LoVo (cell line): ENCODE measurements at regions not wholly inside any gene's neighbourhood (a gene's known extent, or its start where the extent isn't known, plus 50 kb on each side); places are given as distances from the start of the nearest gene placed in this dataset.

Experiments used
- DNase-seq: peaks from one replicate; pipeline ENCODE4 v3.0.0-alpha.2; 2016; ENCODE audit warnings: low spot score

GRCh38 chr10:88205842-88206446 lies 342.5 kb downstream of the PTEN start:
- no peak for DNase-seq

DNA sequence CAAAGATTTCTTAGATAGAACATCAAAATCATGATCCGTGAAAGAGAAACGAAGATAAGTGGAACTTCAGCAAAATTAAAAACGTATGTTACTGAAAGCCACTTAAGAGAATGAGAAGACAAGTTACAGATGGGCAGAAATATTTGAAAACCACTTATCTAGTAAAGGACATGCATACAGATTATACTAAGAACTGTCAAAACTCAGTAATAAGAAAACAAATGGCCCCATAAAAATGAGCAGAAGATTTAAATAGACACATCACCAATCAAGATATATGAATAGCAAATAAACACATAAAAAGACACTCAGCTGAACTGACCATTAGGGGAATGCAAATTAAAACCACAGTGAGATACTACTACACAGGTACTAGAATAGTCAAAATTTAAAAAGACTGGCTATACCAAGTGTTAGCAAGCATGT lies 343.7 kb downstream of the PTEN start:
- no peak for DNase-seq

- no peak for DNase-seq
Measured at GRCh38 chr10:88209231-88209630, 345.8 kb downstream of the PTEN start.

DNA sequence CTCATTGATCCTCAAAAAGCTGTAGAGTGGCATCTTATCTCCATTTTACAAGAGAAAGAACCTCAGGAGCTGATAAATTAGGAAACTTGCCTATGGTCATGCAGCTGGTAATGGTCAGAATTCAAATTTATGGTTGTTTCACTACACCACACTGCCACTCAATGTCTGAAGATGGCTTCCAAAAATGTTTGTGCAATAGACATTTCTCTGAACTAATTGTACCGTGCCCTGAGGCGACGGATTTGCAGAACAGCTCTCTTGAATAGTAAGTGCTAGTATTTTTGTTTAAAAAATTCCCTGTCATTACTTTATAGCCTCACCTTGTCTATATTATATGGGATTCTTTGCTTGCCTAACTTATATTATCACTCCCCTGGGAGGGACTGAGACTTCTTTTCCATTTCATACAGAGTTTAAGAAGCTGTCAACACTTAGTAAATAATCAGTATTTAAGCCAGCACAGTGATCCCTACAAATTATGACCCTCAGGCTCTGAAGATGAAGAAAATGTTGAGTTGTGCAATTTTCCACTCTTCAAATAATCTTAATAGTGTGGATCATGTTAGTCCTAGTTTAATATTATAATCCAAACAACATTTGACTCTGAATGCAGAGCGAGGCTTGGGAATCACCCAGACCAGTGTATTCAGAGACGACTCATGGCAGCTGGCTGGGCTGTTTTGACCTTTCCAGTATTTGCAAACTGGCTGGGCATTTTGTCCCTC lies 346.6 kb downstream of the PTEN start:
- no peak for DNase-seq

- no peak for DNase-seq
Measured at GRCh38 chr10:88211230-88211629, 347.8 kb downstream of the PTEN start.

GRCh38 chr10:88212069-88212468 lies 348.6 kb downstream of the PTEN start:
- DNase-seq: no peak

DNA sequence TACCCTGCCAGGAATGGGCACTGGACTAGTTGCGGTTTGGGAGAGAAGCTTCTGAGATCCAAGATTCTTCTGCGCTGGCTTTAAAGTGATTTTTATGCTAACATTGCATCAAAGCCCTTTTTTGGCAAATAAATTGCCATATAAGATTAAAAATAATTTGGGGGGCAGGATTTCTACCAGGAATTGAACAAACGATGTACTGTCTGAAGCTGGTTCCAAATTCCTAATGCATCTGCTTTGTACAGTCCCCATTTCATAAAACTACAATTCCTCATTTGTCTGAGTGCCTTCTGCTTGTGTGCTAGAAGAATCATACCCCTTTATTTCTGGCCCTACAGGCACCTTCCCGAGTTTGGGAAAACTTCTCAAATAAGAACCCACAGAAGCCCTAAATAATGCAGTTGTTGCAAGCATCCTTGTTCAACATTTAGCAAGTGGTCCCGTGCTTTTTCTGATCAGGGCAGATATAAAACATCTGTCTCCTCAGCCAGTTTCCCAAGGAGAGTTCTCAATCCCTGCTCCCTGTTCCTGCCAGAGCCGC lies 349.7 kb downstream of the PTEN start:
- no peak for DNase-seq

DNA sequence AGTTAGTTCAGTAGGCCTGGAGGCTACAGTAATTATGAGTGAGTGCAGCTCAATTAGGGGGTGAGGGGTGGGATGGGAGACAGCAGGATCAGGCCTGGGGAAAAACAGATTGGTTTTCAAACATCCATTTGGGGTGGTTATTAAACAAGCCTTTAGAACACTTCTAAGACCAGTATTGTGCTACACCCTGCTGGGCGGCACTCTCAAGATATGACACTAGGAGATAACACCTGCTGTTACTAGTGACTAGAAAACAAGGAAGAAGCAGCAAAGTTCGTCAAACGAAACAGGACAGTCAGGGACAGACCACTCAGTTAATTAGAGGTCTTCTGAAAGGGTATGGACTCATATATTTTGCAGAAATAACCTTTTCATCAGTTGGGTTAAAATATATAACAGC lies 353.6 kb downstream of the PTEN start:
- DNase-seq: no peak

DNA sequence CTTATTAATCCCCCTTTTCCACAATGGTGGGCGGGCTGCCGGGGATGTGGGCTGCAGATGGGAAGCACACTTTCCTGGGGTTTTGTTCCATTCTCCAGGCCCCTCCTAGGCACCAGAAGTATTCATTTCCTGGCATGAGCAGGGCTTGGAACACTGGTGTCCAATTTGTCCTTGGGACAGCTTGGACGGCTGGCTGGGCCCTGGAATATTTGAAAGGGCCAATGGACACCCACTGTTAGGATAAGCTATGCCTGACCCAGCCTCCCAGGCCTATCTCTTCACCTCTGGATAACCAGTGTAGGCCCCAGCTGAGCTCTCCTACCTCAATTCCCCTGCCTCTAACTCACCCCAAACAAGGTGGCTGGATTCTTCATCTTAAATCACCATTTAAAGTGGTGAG lies 354.9 kb downstream of the PTEN start:
- DNase-seq: no peak

GRCh38 chr10:88219753-88220152 lies 356.3 kb downstream of the PTEN start:
- DNase-seq: no peak

- DNase-seq: no peak
Measured at GRCh38 chr10:88221010-88221973, 357.9 kb downstream of the PTEN start.

DNA sequence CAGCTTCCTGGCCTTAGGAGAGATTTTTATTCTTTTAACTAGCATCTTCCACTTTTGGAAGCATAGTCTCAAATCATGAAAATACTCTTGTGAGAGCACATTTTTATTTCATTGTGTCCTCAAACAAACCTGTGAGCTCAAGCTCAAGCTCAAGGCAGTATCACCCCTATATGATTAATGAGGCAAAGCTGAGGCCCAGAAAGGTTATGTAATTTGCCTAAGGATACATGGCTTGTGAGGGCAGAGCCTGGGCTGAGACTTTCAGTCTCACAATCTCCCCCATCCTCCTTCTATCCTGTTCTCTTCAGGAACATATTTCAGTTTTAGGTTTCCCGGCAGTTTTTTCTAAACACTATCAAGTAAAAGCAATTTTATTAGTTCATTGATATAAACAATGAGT lies 359.5 kb downstream of the PTEN start:
- DNase-seq: no peak
